Smooth muscle cell (in vitro differentiated cells): ENCODE measurements at regions not wholly inside any gene's neighbourhood (a gene's known extent, or its start where the extent isn't known, plus 50 kb on each side); places are given as distances from the start of the nearest gene placed in this dataset.
"Not testable (repeated sequence)": the region's sequence is repeated elsewhere in the genome, so short reads cannot be mapped to it uniquely, and the experiment has no call there.

Source experiments
- DNase-seq: peaks from one replicate; lab custom pipeline; 2025; ENCODE audit not compliant: unreplicated experiment; lab: John Stamatoyannopoulos, UW
- H2AFZ ChIP-seq: fragments of 200-600 bp; sonication (generic); 2 replicates; pipeline ENCODE4 v1.6.0; 2016; ENCODE audit warnings: antibody characterized with exemption, low read depth, mild to moderate bottlenecking
- H3F3A ChIP-seq: fragments of 200-600 bp; sonication (generic); 2 replicates; pipeline ENCODE4 v1.6.0; 2017; ENCODE audit warnings: antibody characterized with exemption, low read depth
- H3K27ac ChIP-seq: fragments of 200-600 bp; sonication (generic); 2 replicates; pipeline ENCODE4 v1.5.1; 2016; ENCODE audit warnings: low read depth, mild to moderate bottlenecking
- H3K27me3 ChIP-seq: fragments of 200-600 bp; sonication (generic); 2 replicates; pipeline ENCODE4 v1.6.1; 2016; ENCODE audit warnings: low read depth, mild to moderate bottlenecking
- H3K36me3 ChIP-seq: fragments of 200-600 bp; sonication (generic); 2 replicates; pipeline ENCODE4 v1.5.1; 2016; ENCODE audit warnings: low read depth
- H3K4me1 ChIP-seq: fragments of 200-600 bp; sonication (generic); 2 replicates; pipeline ENCODE4 v1.5.1; 2016; ENCODE audit warnings: low read depth
- H3K4me2 ChIP-seq: fragments of 200-600 bp; sonication (generic); 2 replicates; pipeline ENCODE4 v1.6.0; 2016; ENCODE audit warnings: mild to moderate bottlenecking
- H3K4me3 ChIP-seq: fragments of 200-600 bp; sonication (generic); 2 replicates; pipeline ENCODE4 v1.5.1; 2016; ENCODE audit warnings: mild to moderate bottlenecking
- H3K79me2 ChIP-seq: fragments of 200-600 bp; sonication (generic); 2 replicates; pipeline ENCODE4 v1.6.0; 2016; ENCODE audit warnings: low read depth, mild to moderate bottlenecking
- H3K9ac ChIP-seq: fragments of 200-600 bp; sonication (generic); 2 replicates; pipeline ENCODE4 v1.6.0; 2016; ENCODE audit warnings: low read depth
- H3K9me3 ChIP-seq: fragments of 200-600 bp; sonication (generic); replicated peaks from 2 replicates; pipeline ENCODE4 v1.5.1; 2016; ENCODE audit warnings: low read depth
- H4K20me1 ChIP-seq: fragments of 200-600 bp; sonication (generic); 2 replicates; pipeline ENCODE4 v1.6.0; 2016; ENCODE audit warnings: low read depth
- WGBS: methylation state at CpG from one replicate; pipeline ENCODE4 v1.1.7; 2016; ENCODE audit warnings: low lambda C conversion rate; 5-methylcytosine and 5-hydroxymethylcytosine counted together
- TF ChIP-seq, protein P1 (sequence below): fragments of 200-600 bp; sonication (generic); IDR thresholded peaks from 2 replicates; pipeline ENCODE4 v1.5.1; 2017; ENCODE audit warnings: borderline replicate concordance, mild to moderate bottlenecking, antibody characterized with exemption; ENCODE audit not compliant: insufficient read depth, poor library complexity, severe bottlenecking

DNA sequence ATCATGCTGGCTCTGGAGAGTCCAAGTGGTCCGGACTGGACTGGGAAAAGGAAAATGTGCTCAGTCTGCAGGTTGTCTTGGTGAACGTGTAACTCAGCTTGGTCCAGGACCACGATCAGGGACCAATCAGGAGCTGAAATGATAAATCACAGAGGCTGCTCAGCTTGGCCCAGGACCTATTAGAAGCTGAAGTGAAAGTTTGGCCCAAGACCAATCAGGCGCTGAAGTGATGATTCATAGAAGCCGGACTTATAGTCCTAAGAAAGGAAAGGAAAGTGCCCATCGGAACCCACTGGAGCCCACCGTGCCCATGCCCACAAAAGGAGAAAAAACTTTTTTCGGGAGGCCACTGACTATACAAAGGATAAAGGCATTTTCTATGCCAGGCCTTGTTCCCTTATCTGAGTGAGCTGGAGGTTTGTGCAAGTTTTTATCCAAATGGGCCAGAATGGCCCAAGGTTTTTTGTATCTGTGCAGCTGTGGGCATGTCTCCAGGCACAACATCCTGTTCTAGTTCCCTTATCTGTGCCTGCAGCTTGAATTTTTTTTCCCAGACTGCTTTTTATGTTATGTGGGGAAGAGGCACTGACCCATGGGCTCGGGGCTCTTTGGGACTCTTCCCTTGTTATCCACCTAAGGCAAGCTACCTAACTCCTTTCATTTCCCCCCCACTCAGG lies 194.4 kb downstream of the FAM133A start:
- Histone ChIP-seq H2AFZ (no peak overlapping the region), H3K4me3 (no peak overlapping the region), H4K20me1 (no peaks in the 10 kb centered on the region), H3F3A (no peaks in the 10 kb centered on the region), H3K9ac (no peak overlapping the region), H3K4me1 (no peaks in the 10 kb centered on the region), H3K79me2 (no peaks in the 10 kb centered on the region), H3K9me3 (no peaks in the 10 kb centered on the region), H3K27ac (no peak overlapping the region), H3K36me3 (no peaks in the 10 kb centered on the region), H3K27me3 (no peaks in the 10 kb centered on the region), H3K4me2 (no peak overlapping the region)
- DNase-seq: no peak
- 97% methylated on average over 9 of the region's 9 CpGs for WGBS
- TF ChIP-seq, protein P1, sequence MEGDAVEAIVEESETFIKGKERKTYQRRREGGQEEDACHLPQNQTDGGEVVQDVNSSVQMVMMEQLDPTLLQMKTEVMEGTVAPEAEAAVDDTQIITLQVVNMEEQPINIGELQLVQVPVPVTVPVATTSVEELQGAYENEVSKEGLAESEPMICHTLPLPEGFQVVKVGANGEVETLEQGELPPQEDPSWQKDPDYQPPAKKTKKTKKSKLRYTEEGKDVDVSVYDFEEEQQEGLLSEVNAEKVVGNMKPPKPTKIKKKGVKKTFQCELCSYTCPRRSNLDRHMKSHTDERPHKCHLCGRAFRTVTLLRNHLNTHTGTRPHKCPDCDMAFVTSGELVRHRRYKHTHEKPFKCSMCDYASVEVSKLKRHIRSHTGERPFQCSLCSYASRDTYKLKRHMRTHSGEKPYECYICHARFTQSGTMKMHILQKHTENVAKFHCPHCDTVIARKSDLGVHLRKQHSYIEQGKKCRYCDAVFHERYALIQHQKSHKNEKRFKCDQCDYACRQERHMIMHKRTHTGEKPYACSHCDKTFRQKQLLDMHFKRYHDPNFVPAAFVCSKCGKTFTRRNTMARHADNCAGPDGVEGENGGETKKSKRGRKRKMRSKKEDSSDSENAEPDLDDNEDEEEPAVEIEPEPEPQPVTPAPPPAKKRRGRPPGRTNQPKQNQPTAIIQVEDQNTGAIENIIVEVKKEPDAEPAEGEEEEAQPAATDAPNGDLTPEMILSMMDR: no peak

GRCh38 chrX:93874554-93874953 lies 200.5 kb downstream of the FAM133A start:
- no peak for DNase-seq
- no peaks in the 10 kb centered on the region for H3K9me3 ChIP-seq
- no peaks in the 10 kb centered on the region for H3K79me2 ChIP-seq
- H2AFZ ChIP-seq: peak overlapping the region; percentile 64
- H3F3A ChIP-seq: no peaks in the 10 kb centered on the region
- H3K4me2 ChIP-seq: no peak overlapping the region
- 20% methylated on average over 4 of the region's 4 CpGs for WGBS
- H3K9ac ChIP-seq: no peak overlapping the region
- H4K20me1 ChIP-seq: no peaks in the 10 kb centered on the region
- TF ChIP-seq, protein P1: peak; percentile 80
- H3K36me3 ChIP-seq: no peaks in the 10 kb centered on the region
- no peaks in the 10 kb centered on the region for H3K27me3 ChIP-seq
- H3K4me1 ChIP-seq: no peaks in the 10 kb centered on the region
- H3K27ac ChIP-seq: no peak overlapping the region
- H3K4me3 ChIP-seq: no peak overlapping the region

DNA sequence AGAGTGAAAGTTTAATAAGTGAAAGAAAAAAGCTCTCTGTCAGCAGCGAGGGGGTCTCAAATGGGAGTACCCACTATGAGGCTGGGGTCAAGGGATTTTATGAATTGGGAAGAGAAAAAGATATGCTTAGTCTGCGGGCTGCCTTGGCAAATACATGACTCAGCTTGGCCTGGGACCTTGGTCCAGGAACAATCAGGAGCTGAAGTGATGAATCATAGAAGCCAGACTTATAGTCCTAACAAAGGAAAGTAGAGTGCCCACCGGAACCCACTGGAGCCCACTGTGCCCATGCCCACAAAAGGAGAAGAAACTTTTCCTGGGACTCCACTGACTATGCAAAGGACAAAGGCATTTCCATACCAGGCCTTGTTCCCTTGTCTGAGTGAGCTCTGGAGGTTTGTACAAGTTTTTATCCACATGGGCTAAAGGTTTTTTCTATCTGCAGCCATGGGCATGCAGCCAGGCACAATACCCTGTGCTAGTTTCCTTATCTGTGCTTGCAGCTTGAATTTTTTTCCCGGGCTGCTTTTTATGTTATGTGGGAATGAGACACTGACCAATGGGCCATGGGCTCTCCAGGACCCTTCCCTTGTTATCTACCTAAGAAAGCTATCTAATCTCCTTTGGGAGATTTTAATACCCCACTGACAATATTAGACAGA lies 201.7 kb downstream of the FAM133A start:
- Histone ChIP-seq H3K79me2 (no peaks in the 10 kb centered on the region), H4K20me1 (no peaks in the 10 kb centered on the region), H3K4me2 (no peak overlapping the region), H3K4me1 (no peaks in the 10 kb centered on the region), H3K27ac (no peak overlapping the region), H3K36me3 (no peaks in the 10 kb centered on the region), H2AFZ (no peak overlapping the region), H3K4me3 (no peak overlapping the region), H3K9me3 (no peaks in the 10 kb centered on the region), H3K27me3 (no peaks in the 10 kb centered on the region), H3K9ac (no peak overlapping the region), H3F3A (no peaks in the 10 kb centered on the region)
- WGBS: 87% methylated on average over 4 of the region's 4 CpGs
- TF ChIP-seq, protein P1: no peak
- DNase-seq: no peak

DNA sequence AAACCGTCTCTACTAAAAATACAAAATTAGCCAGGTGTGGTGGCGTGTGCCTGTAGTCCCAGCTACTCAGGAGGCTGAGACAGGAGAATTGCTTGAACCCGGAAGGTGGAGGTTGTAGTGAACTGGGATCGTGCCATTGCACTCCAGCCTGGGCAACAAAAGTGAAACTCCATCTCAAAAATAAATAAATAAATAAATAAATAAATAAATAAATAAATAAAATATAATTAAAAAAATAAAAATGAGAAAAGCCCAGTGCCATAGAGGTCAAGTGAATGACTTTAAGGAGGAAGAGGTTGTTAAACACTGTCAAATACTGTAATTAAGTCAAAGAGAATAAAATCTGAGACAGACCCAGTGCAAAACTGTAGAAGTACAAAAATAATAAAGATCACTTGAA lies 247.0 kb downstream of the FAM133A start:
- H3K27ac ChIP-seq, H3K79me2 ChIP-seq, H3K27me3 ChIP-seq, H3F3A ChIP-seq, H3K4me3 ChIP-seq, H2AFZ ChIP-seq, H3K4me2 ChIP-seq, DNase-seq, H3K36me3 ChIP-seq, H4K20me1 ChIP-seq, H3K9ac ChIP-seq, H3K4me1 ChIP-seq, H3K9me3 ChIP-seq: not testable (repeated sequence)
- WGBS: 96% methylated on average over 4 of the region's 4 CpGs
